Body of pancreas (tissue), 4 donors: ENCODE measurements at regions not wholly inside any gene's neighbourhood (a gene's known extent, or its start where the extent isn't known, plus 50 kb on each side); places are given as distances from the start of the nearest gene placed in this dataset.

ENCODE experiments used
- POLR2A ChIP-seq, 3 donors: fragments of 450-650 bp; IDR thresholded peaks; one replicate each; pipeline ENCODE4 v1.6.1; 2016; ENCODE audit warnings: antibody characterized with exemption in 3 of 3, mild to moderate bottlenecking in 2 of 3
- TF ChIP-seq, protein P1 (sequence below), 7 experiments: fragments of 450-650 bp in 4 of 7; fragments of 200-600 bp in 3 of 7; sonication (generic) in 3 of 7; IDR thresholded peaks; one replicate each; pipeline ENCODE4 v1.5.1; 2016 to 2019; ENCODE audit warnings: antibody characterized with exemption in 7 of 7

DNA sequence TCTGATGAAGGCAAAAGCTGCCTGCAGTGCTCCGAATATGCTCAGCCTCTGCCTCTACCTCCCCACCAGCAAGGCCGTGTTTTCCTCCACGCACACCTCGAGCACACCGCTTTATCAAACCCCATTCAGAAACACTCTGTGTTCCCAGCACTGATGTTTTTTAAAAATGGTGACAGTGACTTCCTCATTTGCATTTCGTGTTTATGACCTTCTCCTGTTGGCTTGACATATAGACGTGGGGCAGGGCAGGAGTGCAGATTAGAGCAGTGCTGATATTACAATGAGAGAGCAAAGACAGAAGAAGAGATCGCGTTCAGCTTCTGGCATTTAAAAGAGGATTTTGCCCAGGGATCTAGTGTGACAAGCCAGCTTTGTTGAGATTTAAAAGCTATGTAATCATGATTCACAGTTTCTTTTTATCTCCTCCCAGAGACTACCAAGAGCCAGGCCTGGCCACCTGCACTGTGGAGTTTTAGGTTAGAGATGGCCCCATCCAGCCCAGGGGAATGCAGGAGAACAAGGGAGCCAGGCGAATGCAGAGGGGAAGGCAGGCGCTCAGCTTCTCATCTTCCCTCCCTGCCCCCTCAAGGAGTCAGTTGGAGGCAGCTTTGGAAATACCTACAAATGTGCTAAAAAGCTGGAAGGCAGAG, 61.5 kb upstream of the NEDD4L start:
- TF ChIP-seq, protein P1, sequence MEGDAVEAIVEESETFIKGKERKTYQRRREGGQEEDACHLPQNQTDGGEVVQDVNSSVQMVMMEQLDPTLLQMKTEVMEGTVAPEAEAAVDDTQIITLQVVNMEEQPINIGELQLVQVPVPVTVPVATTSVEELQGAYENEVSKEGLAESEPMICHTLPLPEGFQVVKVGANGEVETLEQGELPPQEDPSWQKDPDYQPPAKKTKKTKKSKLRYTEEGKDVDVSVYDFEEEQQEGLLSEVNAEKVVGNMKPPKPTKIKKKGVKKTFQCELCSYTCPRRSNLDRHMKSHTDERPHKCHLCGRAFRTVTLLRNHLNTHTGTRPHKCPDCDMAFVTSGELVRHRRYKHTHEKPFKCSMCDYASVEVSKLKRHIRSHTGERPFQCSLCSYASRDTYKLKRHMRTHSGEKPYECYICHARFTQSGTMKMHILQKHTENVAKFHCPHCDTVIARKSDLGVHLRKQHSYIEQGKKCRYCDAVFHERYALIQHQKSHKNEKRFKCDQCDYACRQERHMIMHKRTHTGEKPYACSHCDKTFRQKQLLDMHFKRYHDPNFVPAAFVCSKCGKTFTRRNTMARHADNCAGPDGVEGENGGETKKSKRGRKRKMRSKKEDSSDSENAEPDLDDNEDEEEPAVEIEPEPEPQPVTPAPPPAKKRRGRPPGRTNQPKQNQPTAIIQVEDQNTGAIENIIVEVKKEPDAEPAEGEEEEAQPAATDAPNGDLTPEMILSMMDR (IDR thresholded peaks at IDR 0.05): no peak
- no peak for TF ChIP-seq POLR2A (IDR thresholded peaks at IDR 0.05)
